ENCODE measurements at regions not wholly inside any gene's neighbourhood (a gene's known extent, or its start where the extent isn't known, plus 50 kb on each side); places are given as distances from the start of the nearest gene placed in this dataset.
"Not testable (repeated sequence)": the region's sequence is repeated elsewhere in the genome, so short reads cannot be mapped to it uniquely, and the experiment has no call there.

GRCh38 chr13:109267400-109267799 lies 519.0 kb downstream of the IRS2 start:
- not testable (repeated sequence) for H3K4me1 Mint-ChIP-seq (ENCODE audit: low read depth in 2 of 2); ATAC-seq; H3K27ac Mint-ChIP-seq

GRCh38 chr13:109265438-109265742 lies 521.0 kb downstream of the IRS2 start:
- H3K36me3 Mint-ChIP-seq; H3K4me3 Mint-ChIP-seq; H3K9me3 Mint-ChIP-seq; H3K27ac Mint-ChIP-seq; ATAC-seq; DNase-seq (ENCODE audit: low spot score); H3K4me1 Mint-ChIP-seq (ENCODE audit: low read depth in 2 of 2): not testable (repeated sequence)
- H3K27me3 Mint-ChIP-seq = peaks cover 0 to 19% of the 10 kb centered on the region in 2 donors

More at GRCh38 chr13:109267400-109267799, 519.0 kb downstream of the IRS2 start:
- H3K36me3 Mint-ChIP-seq; H3K4me3 Mint-ChIP-seq; DNase-seq (ENCODE audit: low spot score); H3K9me3 Mint-ChIP-seq: not testable (repeated sequence)
- peaks cover 0 to 19% of the 10 kb centered on the region in 2 donors for H3K27me3 Mint-ChIP-seq

DNA sequence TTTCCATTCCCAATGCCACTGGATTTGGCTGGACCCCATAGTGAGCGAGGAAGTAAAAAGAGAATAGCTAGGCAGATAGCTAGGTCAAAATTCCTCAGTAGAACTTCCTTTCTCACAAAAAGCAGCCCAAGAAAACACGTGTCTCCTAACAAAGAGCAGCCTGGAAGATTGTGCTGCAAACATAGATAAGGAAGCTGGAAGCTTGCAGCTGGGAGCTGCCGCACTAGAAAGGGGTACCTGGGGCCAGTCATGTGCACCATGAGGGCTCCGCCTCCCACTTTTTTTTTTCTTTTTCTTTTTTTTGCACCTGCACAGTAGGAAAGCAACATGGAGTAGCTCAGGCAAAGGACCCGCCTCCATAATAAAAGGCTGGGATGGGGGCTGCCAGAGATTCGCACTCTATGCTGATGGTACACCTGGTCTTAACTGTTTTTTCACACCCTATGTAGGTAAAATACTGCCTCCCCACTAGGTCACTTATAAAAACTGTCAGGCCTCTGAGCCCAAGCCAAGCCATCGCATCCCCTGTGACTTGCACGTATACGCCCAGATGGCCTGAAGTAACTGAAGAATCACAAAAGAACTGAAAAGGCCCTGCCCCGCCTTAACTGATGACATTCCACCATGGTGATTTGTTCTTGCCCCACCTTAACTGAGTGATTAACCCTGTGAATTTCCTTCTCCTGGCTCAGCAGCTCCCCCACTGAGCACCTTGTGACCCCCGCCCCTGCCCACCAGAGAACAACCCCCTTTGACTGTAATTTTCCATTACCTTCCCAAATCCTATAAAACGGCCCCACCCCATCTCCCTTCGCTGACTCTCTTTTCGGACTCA lies 521.6 kb downstream of the IRS2 start:
- H3K27me3 Mint-ChIP-seq = peaks cover 0 to 19% of the 10 kb centered on the region in 2 donors
- H3K4me3 Mint-ChIP-seq; DNase-seq (ENCODE audit: low spot score); ATAC-seq; H3K4me1 Mint-ChIP-seq (ENCODE audit: low read depth in 2 of 2); H3K9me3 Mint-ChIP-seq; H3K36me3 Mint-ChIP-seq; H3K27ac Mint-ChIP-seq: not testable (repeated sequence)

DNA sequence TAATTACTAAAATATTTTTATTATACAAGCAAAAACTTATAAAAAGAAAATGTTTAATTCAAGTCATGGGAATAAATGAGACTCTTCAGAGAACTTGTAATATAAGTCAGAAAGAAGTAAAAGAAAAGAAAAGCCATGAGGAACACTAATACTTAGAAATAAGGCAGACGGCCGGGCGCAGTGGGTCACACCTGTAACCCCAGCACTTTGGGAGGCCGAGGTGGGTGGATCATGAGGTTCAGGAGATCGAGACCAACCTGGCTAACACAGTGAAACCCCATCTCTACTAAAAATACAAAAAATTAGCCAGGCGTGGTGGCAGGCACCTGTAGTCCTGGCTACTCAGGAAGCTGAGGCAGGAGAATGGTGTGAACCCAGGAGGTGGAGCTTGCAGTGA lies 528.6 kb downstream of the IRS2 start:
- not testable (repeated sequence) for DNase-seq (ENCODE audit: low spot score); H3K4me3 Mint-ChIP-seq; H3K36me3 Mint-ChIP-seq; H3K27ac Mint-ChIP-seq; H3K9me3 Mint-ChIP-seq; ATAC-seq; H3K27me3 Mint-ChIP-seq
- H3K4me1 Mint-ChIP-seq (ENCODE audit: low read depth in 2 of 2) = peaks cover 0 to 24% of the 10 kb centered on the region in 2 donors

All from natural killer cell treated with Interleukin-12 subunit alpha and Interleukin-12 subunit beta and Interleukin-15 and Interleukin-18, amount 100 ng/mL, for 72 hours (primary cell).